Smooth muscle cell (in vitro differentiated cells): ENCODE measurements at regions not wholly inside any gene's neighbourhood (a gene's known extent, or its start where the extent isn't known, plus 50 kb on each side); places are given as distances from the start of the nearest gene placed in this dataset.

Experiments
- DNase-seq: peaks from one replicate; lab custom pipeline; 2025; ENCODE audit not compliant: unreplicated experiment; lab: John Stamatoyannopoulos, UW
- H2AFZ ChIP-seq: fragments of 200-600 bp; sonication (generic); 2 replicates; pipeline ENCODE4 v1.6.0; 2016; ENCODE audit warnings: antibody characterized with exemption, low read depth, mild to moderate bottlenecking
- H3F3A ChIP-seq: fragments of 200-600 bp; sonication (generic); 2 replicates; pipeline ENCODE4 v1.6.0; 2017; ENCODE audit warnings: antibody characterized with exemption, low read depth
- H3K27ac ChIP-seq: fragments of 200-600 bp; sonication (generic); 2 replicates; pipeline ENCODE4 v1.5.1; 2016; ENCODE audit warnings: low read depth, mild to moderate bottlenecking
- H3K27me3 ChIP-seq: fragments of 200-600 bp; sonication (generic); 2 replicates; pipeline ENCODE4 v1.6.1; 2016; ENCODE audit warnings: low read depth, mild to moderate bottlenecking
- H3K36me3 ChIP-seq: fragments of 200-600 bp; sonication (generic); 2 replicates; pipeline ENCODE4 v1.5.1; 2016; ENCODE audit warnings: low read depth
- H3K4me1 ChIP-seq: fragments of 200-600 bp; sonication (generic); 2 replicates; pipeline ENCODE4 v1.5.1; 2016; ENCODE audit warnings: low read depth
- H3K4me2 ChIP-seq: fragments of 200-600 bp; sonication (generic); 2 replicates; pipeline ENCODE4 v1.6.0; 2016; ENCODE audit warnings: mild to moderate bottlenecking
- H3K4me3 ChIP-seq: fragments of 200-600 bp; sonication (generic); 2 replicates; pipeline ENCODE4 v1.5.1; 2016; ENCODE audit warnings: mild to moderate bottlenecking
- H3K79me2 ChIP-seq: fragments of 200-600 bp; sonication (generic); 2 replicates; pipeline ENCODE4 v1.6.0; 2016; ENCODE audit warnings: low read depth, mild to moderate bottlenecking
- H3K9ac ChIP-seq: fragments of 200-600 bp; sonication (generic); 2 replicates; pipeline ENCODE4 v1.6.0; 2016; ENCODE audit warnings: low read depth
- H3K9me3 ChIP-seq: fragments of 200-600 bp; sonication (generic); replicated peaks from 2 replicates; pipeline ENCODE4 v1.5.1; 2016; ENCODE audit warnings: low read depth
- H4K20me1 ChIP-seq: fragments of 200-600 bp; sonication (generic); 2 replicates; pipeline ENCODE4 v1.6.0; 2016; ENCODE audit warnings: low read depth
- CTCF ChIP-seq: fragments of 200-600 bp; sonication (generic); IDR thresholded peaks from 2 replicates; pipeline ENCODE4 v1.5.1; 2017; ENCODE audit warnings: borderline replicate concordance, mild to moderate bottlenecking, antibody characterized with exemption; ENCODE audit not compliant: insufficient read depth, poor library complexity, severe bottlenecking
- WGBS: methylation state at CpG from one replicate; pipeline ENCODE4 v1.1.7; 2016; ENCODE audit warnings: low lambda C conversion rate; 5-methylcytosine and 5-hydroxymethylcytosine counted together

- H3K36me3 ChIP-seq = no peaks in the 10 kb centered on the region
- H3K27ac ChIP-seq = peak overlapping the region; percentile 74
- no peaks in the 10 kb centered on the region for H3K27me3 ChIP-seq
- 69% methylated on average over 4 of the region's 4 CpGs for WGBS
- H3K79me2 ChIP-seq = no peaks in the 10 kb centered on the region
- no peak overlapping the region for H3K4me3 ChIP-seq
- peaks cover 9% of the 10 kb centered on the region for H3F3A ChIP-seq
- no peaks in the 10 kb centered on the region for H4K20me1 ChIP-seq
- peak overlapping the region; percentile 48 for H2AFZ ChIP-seq
- H3K4me2 ChIP-seq = peak overlapping the region; percentile 56
- H3K9ac ChIP-seq = no peak overlapping the region
- TF ChIP-seq CTCF = no peak
- H3K9me3 ChIP-seq = no peaks in the 10 kb centered on the region
- DNase-seq = no peak
- H3K4me1 ChIP-seq = no peaks in the 10 kb centered on the region
These were observed 223.2 kb upstream of the IGFBP3 start for GRCh38 chr7:46143949-46144917.

- no peak overlapping the region for H3K9ac ChIP-seq
- H3K9me3 ChIP-seq = no peaks in the 10 kb centered on the region
- H3K4me2 ChIP-seq = no peak overlapping the region
- DNase-seq = no peak
- H3K79me2 ChIP-seq = no peaks in the 10 kb centered on the region
- H3F3A ChIP-seq = peaks cover 9% of the 10 kb centered on the region
- H4K20me1 ChIP-seq = no peaks in the 10 kb centered on the region
- no peaks in the 10 kb centered on the region for H3K27me3 ChIP-seq
- no peaks in the 10 kb centered on the region for H3K4me1 ChIP-seq
- no peak overlapping the region for H2AFZ ChIP-seq
- peak overlapping the region; percentile 74 for H3K27ac ChIP-seq
- H3K36me3 ChIP-seq = no peaks in the 10 kb centered on the region
- TF ChIP-seq CTCF = no peak
- 92% methylated on average over 2 of the region's 2 CpGs for WGBS
- no peak overlapping the region for H3K4me3 ChIP-seq
These were observed 222.3 kb upstream of the IGFBP3 start for GRCh38 chr7:46143421-46143820.

- H3K9ac ChIP-seq = no peak overlapping the region
- H3K36me3 ChIP-seq = no peaks in the 10 kb centered on the region
- no peaks in the 10 kb centered on the region for H3K79me2 ChIP-seq
- H3K27ac ChIP-seq = peak overlapping the region; percentile 54
- H3K4me1 ChIP-seq = no peaks in the 10 kb centered on the region
- H3K4me3 ChIP-seq = no peak overlapping the region
- DNase-seq = no peak
- H3K9me3 ChIP-seq = no peaks in the 10 kb centered on the region
- H3K27me3 ChIP-seq = no peaks in the 10 kb centered on the region
- H3K4me2 ChIP-seq = peak overlapping the region; percentile 1
- H4K20me1 ChIP-seq = no peaks in the 10 kb centered on the region
- TF ChIP-seq CTCF = no peak
- H3F3A ChIP-seq = no peaks in the 10 kb centered on the region
- no peak overlapping the region for H2AFZ ChIP-seq
These were observed 218.0 kb upstream of the IGFBP3 start for GRCh38 chr7:46139079-46139478.

- Histone ChIP-seq H3K4me2 (no peak overlapping the region), H3K4me1 (peaks cover 1% of the 10 kb centered on the region), H2AFZ (no peak overlapping the region), H3K27me3 (no peaks in the 10 kb centered on the region), H3K27ac (no peak overlapping the region), H3F3A (no peaks in the 10 kb centered on the region), H3K79me2 (no peaks in the 10 kb centered on the region), H3K9ac (no peak overlapping the region), H3K36me3 (no peaks in the 10 kb centered on the region), H4K20me1 (no peaks in the 10 kb centered on the region), H3K4me3 (no peak overlapping the region), H3K9me3 (no peaks in the 10 kb centered on the region)
- TF ChIP-seq CTCF = no peak
- no peak for DNase-seq
- 98% methylated on average over 3 of the region's 3 CpGs for WGBS
These were observed 216.7 kb upstream of the IGFBP3 start for GRCh38 chr7:46137725-46138124.
